ENCODE measurements at regions not wholly inside any gene's neighbourhood (a gene's known extent, or its start where the extent isn't known, plus 50 kb on each side); places are given as distances from the start of the nearest gene placed in this dataset.

DNA sequence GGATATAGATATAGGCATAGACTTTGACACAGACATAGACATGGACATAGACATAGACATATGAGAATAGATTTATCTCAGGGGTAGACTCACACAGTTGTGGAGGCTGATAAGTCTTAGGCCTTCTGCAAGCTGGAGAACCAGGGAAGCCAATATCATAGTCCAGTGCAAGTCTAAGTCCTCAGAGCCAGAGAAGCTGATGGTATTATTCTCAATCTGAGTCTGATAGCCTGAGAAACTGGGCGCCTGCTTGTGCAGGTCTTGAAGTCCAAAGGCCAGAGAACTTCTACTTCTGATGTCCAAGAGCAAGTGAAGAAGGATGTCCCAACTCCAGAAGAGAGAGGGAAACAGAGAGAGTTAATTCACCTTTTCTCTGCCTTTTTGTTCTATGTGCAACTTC, 476.5 kb downstream of the SLC6A15 start:
- H3K4me1 ChIP-seq (ENCODE audit: control insufficient read depth, extremely low read depth, insufficient read depth, low read length), result no peaks in the 10 kb centered on the region
- no peak overlapping the region for H3K4me2 ChIP-seq (ENCODE audit: control insufficient read depth, extremely low read depth, insufficient read depth, low read depth, low read length)
- H3K27ac ChIP-seq (ENCODE audit: control insufficient read depth, insufficient read depth, low read length), result no peak overlapping the region
- no peak overlapping the region for H3K9ac ChIP-seq (ENCODE audit: control insufficient read depth, extremely low read depth, insufficient read depth, low read length)
- no peaks in the 10 kb centered on the region for H3K79me2 ChIP-seq (ENCODE audit: control insufficient read depth, insufficient read depth, low read length)
- no peaks in the 10 kb centered on the region for H4K20me1 ChIP-seq (ENCODE audit: control insufficient read depth, extremely low read depth, insufficient read depth, low read length)
- TF ChIP-seq EZH2 (IDR thresholded peaks at IDR 0.05; ENCODE audit: low read length), result no peak
- no peak for TF ChIP-seq CTCF (optimal IDR thresholded peaks at IDR 0.05 in 1 of 3, IDR thresholded peaks at IDR 0.05 in 1 of 3, conservative IDR thresholded peaks at IDR 0.05 in 1 of 3; ENCODE audit: extremely low read depth in 1 of 3, insufficient read depth in 2 of 3, low read length in 3 of 3)
- no peak overlapping the region for H3K4me3 ChIP-seq (ENCODE audit: control insufficient read depth in 2 of 3, extremely low read depth in 1 of 3, insufficient read depth in 2 of 3, low read depth in 1 of 3, low read length in 3 of 3)
- H3K27me3 ChIP-seq (ENCODE audit: control insufficient read depth, extremely low read depth, insufficient read depth, low read length), result no peaks in the 10 kb centered on the region
- no peaks in the 10 kb centered on the region for H3K9me3 ChIP-seq (ENCODE audit: control insufficient read depth, low read depth, low read length)
- dilution Hi-C loops (cut with MboI; ENCODE audit: extremely low pct_ligation_motif_present, low sequenced_read_pairs), result no loop called here
- no peak for DNase-seq (ENCODE audit: low read depth, low spot score)
- no peak overlapping the region for H2AFZ ChIP-seq (ENCODE audit: control insufficient read depth, low read length)
- H3K9me1 ChIP-seq (ENCODE audit: control insufficient read depth, extremely low read depth, insufficient read depth, low read length), result no peaks in the 10 kb centered on the region
- no peaks in the 10 kb centered on the region for H3K36me3 ChIP-seq (ENCODE audit: control insufficient read depth in 2 of 2, extremely low read depth in 1 of 2, insufficient read depth in 2 of 2, low read length in 2 of 2)
- no peak for FAIRE-seq

GRCh38 chr12:84435682-84436081, 476.9 kb downstream of the SLC6A15 start:
- Histone ChIP-seq H3K4me2 (ENCODE audit: control insufficient read depth, extremely low read depth, insufficient read depth, low read depth, low read length) (no peak overlapping the region), H3K4me1 (ENCODE audit: control insufficient read depth, extremely low read depth, insufficient read depth, low read length) (no peaks in the 10 kb centered on the region), H4K20me1 (ENCODE audit: control insufficient read depth, extremely low read depth, insufficient read depth, low read length) (no peaks in the 10 kb centered on the region), H3K36me3 (ENCODE audit: control insufficient read depth in 2 of 2, extremely low read depth in 1 of 2, insufficient read depth in 2 of 2, low read length in 2 of 2) (no peaks in the 10 kb centered on the region), H3K27ac (ENCODE audit: control insufficient read depth, insufficient read depth, low read length) (no peak overlapping the region), H3K27me3 (ENCODE audit: control insufficient read depth, extremely low read depth, insufficient read depth, low read length) (no peaks in the 10 kb centered on the region), H3K4me3 (ENCODE audit: control insufficient read depth in 2 of 3, extremely low read depth in 1 of 3, insufficient read depth in 2 of 3, low read depth in 1 of 3, low read length in 3 of 3) (no peak overlapping the region), H3K9me3 (ENCODE audit: control insufficient read depth, low read depth, low read length) (no peaks in the 10 kb centered on the region), H3K9ac (ENCODE audit: control insufficient read depth, extremely low read depth, insufficient read depth, low read length) (no peak overlapping the region), H3K79me2 (ENCODE audit: control insufficient read depth, insufficient read depth, low read length) (no peaks in the 10 kb centered on the region), H2AFZ (ENCODE audit: control insufficient read depth, low read length) (no peak overlapping the region), H3K9me1 (ENCODE audit: control insufficient read depth, extremely low read depth, insufficient read depth, low read length) (no peaks in the 10 kb centered on the region)
- no peak for DNase-seq (ENCODE audit: low read depth, low spot score)
- TF ChIP-seq CTCF (optimal IDR thresholded peaks at IDR 0.05 in 1 of 3, IDR thresholded peaks at IDR 0.05 in 1 of 3, conservative IDR thresholded peaks at IDR 0.05 in 1 of 3; ENCODE audit: extremely low read depth in 1 of 3, insufficient read depth in 2 of 3, low read length in 3 of 3) (no peak), EZH2 (IDR thresholded peaks at IDR 0.05; ENCODE audit: low read length) (no peak)
- no peak for FAIRE-seq
- dilution Hi-C loops (cut with MboI; ENCODE audit: extremely low pct_ligation_motif_present, low sequenced_read_pairs), result no loop called here

All from keratinocyte (primary cell).